ENCODE measurements at regions not wholly inside any gene's neighbourhood (a gene's known extent, or its start where the extent isn't known, plus 50 kb on each side); places are given as distances from the start of the nearest gene placed in this dataset.

DNA sequence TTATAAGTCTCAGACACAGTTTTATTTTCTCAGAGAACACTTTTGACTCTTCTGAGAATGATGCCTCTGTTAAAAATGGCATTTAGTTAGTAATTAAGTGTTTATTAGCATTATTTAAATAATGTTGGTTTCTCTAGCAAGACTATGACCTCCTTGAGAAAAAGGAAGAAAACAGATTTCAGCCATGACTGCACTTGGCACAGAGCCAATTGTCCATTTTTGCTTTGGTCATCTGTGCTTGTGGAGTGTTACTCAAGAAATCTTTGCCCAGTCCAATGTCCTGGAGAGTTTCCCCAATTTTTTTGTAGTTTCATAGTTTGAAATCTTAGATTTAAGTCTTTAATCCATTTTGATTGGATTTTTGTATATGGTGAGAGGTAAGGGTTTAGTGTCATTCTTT lies 1229.4 kb upstream of the FAM98A start:
- Histone ChIP-seq H3K36me3 (ENCODE audit: control insufficient read depth, insufficient read depth, low read length) (no peaks in the 10 kb centered on the region), H3K4me3 (replicated peaks; ENCODE audit: low read depth, low read length) (no peak overlapping the region), H3K27me3 (replicated peaks; ENCODE audit: control insufficient read depth, insufficient read depth, low read length) (no peaks in the 10 kb centered on the region)
- DNase-seq (ENCODE audit: extremely low read depth, insufficient read length): no peak
- TF ChIP-seq, protein P1, sequence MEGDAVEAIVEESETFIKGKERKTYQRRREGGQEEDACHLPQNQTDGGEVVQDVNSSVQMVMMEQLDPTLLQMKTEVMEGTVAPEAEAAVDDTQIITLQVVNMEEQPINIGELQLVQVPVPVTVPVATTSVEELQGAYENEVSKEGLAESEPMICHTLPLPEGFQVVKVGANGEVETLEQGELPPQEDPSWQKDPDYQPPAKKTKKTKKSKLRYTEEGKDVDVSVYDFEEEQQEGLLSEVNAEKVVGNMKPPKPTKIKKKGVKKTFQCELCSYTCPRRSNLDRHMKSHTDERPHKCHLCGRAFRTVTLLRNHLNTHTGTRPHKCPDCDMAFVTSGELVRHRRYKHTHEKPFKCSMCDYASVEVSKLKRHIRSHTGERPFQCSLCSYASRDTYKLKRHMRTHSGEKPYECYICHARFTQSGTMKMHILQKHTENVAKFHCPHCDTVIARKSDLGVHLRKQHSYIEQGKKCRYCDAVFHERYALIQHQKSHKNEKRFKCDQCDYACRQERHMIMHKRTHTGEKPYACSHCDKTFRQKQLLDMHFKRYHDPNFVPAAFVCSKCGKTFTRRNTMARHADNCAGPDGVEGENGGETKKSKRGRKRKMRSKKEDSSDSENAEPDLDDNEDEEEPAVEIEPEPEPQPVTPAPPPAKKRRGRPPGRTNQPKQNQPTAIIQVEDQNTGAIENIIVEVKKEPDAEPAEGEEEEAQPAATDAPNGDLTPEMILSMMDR (IDR thresholded peaks at IDR 0.05; ENCODE audit: insufficient read depth, low read length, poor library complexity, severe bottlenecking): no peak

DNA sequence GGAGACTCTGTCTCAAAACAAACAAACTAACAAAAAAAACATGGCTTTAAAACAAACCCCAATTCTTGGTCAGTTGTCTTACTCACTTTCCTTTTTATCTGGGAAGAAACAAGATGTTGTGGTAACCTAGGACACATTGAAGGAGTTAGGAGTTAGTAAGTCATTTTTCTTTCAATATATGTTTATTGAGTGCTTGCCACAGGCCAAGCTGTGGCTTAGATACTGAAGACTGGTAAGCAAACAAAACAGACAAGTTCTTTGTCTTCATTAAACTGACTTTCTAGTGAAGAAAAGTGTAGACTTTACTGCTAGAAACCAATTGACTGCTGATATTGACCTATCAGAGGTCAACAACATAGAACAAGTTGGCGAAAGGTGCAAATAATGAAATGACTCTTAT lies 1228.3 kb upstream of the FAM98A start:
- no peaks in the 10 kb centered on the region for H3K36me3 ChIP-seq (ENCODE audit: control insufficient read depth, insufficient read depth, low read length)
- TF ChIP-seq, protein P1 (IDR thresholded peaks at IDR 0.05; ENCODE audit: insufficient read depth, low read length, poor library complexity, severe bottlenecking): no peak
- no peak overlapping the region for H3K4me3 ChIP-seq (replicated peaks; ENCODE audit: low read depth, low read length)
- DNase-seq (ENCODE audit: extremely low read depth, insufficient read length): no peak
- H3K27me3 ChIP-seq (replicated peaks; ENCODE audit: control insufficient read depth, insufficient read depth, low read length): no peaks in the 10 kb centered on the region

DNA sequence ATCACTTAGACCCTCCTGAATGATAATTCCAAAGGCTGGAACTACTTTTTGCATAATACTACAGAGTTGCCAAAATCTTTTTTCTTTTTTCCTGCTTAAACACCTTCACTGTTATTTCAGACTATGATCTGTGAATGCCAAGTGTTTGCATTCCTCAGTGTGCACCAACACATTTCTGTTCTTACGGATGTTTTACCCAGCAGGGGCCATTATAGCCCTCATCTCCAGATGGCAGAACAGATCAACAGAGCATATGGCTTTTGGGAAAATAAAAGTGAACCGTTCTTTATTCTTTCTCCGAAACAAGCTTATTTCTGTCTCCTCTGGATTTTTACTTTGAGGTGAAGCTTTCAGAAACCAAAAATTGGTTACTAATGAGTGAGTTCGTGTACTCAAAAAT lies 1226.6 kb upstream of the FAM98A start:
- TF ChIP-seq, protein P1 (IDR thresholded peaks at IDR 0.05; ENCODE audit: insufficient read depth, low read length, poor library complexity, severe bottlenecking): no peak
- Histone ChIP-seq H3K27me3 (replicated peaks; ENCODE audit: control insufficient read depth, insufficient read depth, low read length) (no peaks in the 10 kb centered on the region), H3K36me3 (ENCODE audit: control insufficient read depth, insufficient read depth, low read length) (no peaks in the 10 kb centered on the region), H3K4me3 (replicated peaks; ENCODE audit: low read depth, low read length) (no peak overlapping the region)
- DNase-seq (ENCODE audit: extremely low read depth, insufficient read length): no peak

DNA sequence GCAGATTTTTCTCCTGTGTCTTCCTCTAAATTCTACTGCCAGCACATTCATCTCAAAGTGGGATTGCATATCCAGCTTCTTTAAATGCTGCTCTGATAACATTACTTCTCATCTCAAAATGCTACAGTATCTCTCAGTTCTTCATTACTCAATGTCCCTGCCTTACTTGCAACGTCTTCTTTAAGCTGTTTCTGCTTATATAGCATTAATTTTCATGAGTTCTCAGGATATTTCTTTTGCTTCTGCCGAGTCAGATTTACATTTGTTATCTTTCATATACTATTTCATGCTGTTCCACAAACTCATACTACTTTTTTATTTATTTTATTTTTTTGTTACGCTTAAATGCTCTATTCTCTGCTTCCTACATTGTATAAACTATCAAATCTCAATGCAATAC lies 1223.5 kb upstream of the FAM98A start:
- H3K4me3 ChIP-seq (replicated peaks; ENCODE audit: low read depth, low read length): no peak overlapping the region
- TF ChIP-seq, protein P1 (IDR thresholded peaks at IDR 0.05; ENCODE audit: insufficient read depth, low read length, poor library complexity, severe bottlenecking): no peak
- DNase-seq (ENCODE audit: extremely low read depth, insufficient read length): no peak
- no peaks in the 10 kb centered on the region for H3K36me3 ChIP-seq (ENCODE audit: control insufficient read depth, insufficient read depth, low read length)
- H3K27me3 ChIP-seq (replicated peaks; ENCODE audit: control insufficient read depth, insufficient read depth, low read length): no peaks in the 10 kb centered on the region

DNA sequence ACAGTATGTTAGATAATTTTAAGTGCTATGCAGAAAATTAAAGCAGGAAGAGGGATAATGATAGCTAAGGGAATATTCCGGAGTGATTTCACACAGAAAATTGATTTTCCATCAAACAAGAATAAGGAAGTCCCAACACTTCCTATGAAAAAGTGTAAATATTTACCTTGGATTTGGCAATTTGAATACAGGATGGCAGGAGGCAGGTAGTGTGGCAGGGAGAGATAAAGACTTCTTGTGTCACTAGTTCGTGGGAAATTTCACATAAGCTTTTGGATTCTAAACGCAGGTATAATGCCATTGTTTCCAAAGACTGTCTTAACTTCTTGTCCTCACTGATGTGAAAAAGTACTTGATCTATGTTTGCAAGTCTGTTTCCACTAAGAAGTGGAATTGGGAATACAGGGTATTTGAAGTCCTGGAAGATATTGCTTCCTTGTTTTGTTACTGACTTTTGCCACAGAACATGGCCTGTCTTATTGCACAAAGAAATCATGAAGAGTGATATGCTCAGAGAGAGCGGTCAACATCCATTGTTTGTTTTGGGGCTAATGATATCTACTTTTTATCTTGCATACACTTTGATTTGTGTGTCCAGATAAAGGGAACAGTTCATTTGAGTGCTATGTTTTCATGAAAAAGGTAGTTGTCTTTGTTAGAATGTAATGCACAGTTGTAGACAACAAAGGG lies 1216.1 kb upstream of the FAM98A start:
- no peaks in the 10 kb centered on the region for H3K27me3 ChIP-seq (replicated peaks; ENCODE audit: control insufficient read depth, insufficient read depth, low read length)
- TF ChIP-seq, protein P1 (IDR thresholded peaks at IDR 0.05; ENCODE audit: insufficient read depth, low read length, poor library complexity, severe bottlenecking): no peak
- DNase-seq (ENCODE audit: extremely low read depth, insufficient read length): no peak

DNA sequence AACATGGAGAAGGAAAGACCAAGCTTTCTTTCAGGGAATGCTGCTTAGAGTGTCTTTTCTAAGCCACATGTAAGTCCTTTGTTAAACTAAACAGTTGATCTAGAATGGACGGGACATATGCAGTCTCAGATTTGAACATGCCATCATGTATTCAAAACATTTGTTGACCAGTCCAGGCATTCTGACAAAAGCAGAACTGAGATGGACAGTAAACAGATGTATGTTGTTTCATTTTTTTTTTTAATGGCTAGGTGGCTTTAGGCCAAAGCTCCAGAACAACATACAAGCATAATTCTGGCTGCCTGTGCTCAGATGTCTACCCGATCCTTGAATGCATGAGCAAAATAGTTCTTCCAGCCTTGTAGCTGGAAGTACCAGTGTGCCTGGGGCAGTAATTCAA lies 1211.4 kb upstream of the FAM98A start:
- Histone ChIP-seq H3K27me3 (replicated peaks; ENCODE audit: control insufficient read depth, insufficient read depth, low read length) (no peaks in the 10 kb centered on the region), H3K36me3 (ENCODE audit: control insufficient read depth, insufficient read depth, low read length) (no peaks in the 10 kb centered on the region), H3K4me3 (replicated peaks; ENCODE audit: low read depth, low read length) (no peak overlapping the region)
- TF ChIP-seq, protein P1 (IDR thresholded peaks at IDR 0.05; ENCODE audit: insufficient read depth, low read length, poor library complexity, severe bottlenecking): no peak
- DNase-seq (ENCODE audit: extremely low read depth, insufficient read length): no peak

More for the DNA sequence above, 1216.1 kb upstream of the FAM98A start:
- no peaks in the 10 kb centered on the region for H3K36me3 ChIP-seq (ENCODE audit: control insufficient read depth, insufficient read depth, low read length)
- no peak overlapping the region for H3K4me3 ChIP-seq (replicated peaks; ENCODE audit: low read depth, low read length)

All from GM06990 (cell line).